IPS-18a (cell line): ENCODE measurements at regions not wholly inside any gene's neighbourhood (a gene's known extent, or its start where the extent isn't known, plus 50 kb on each side); places are given as distances from the start of the nearest gene placed in this dataset.

Experiments
- H3K27ac ChIP-seq: one replicate; pipeline ENCODE4 v1.5.1; 2013; ENCODE audit warnings: low read length
- H3K27me3 ChIP-seq: one replicate; pipeline ENCODE4 v1.6.1; 2013; ENCODE audit warnings: mild to moderate bottlenecking, low read length; ENCODE audit not compliant: control insufficient read depth, insufficient read depth
- H3K36me3 ChIP-seq: one replicate; pipeline ENCODE4 v1.6.1; 2013; ENCODE audit warnings: low read depth, low read length; ENCODE audit not compliant: control insufficient read depth
- H3K4me1 ChIP-seq: one replicate; pipeline ENCODE4 v1.6.1; 2013; ENCODE audit warnings: low read depth, low read length; ENCODE audit not compliant: control insufficient read depth
- H3K4me3 ChIP-seq: one replicate; pipeline ENCODE4 v1.5.1; 2013; ENCODE audit warnings: low read length
- H3K9ac ChIP-seq: one replicate; pipeline ENCODE4 v1.6.1; 2013; ENCODE audit warnings: mild to moderate bottlenecking, low read length, moderate library complexity
- H3K9me3 ChIP-seq: one replicate; pipeline ENCODE4 v1.6.1; 2013; ENCODE audit warnings: low read depth, low read length; ENCODE audit not compliant: control insufficient read depth

DNA sequence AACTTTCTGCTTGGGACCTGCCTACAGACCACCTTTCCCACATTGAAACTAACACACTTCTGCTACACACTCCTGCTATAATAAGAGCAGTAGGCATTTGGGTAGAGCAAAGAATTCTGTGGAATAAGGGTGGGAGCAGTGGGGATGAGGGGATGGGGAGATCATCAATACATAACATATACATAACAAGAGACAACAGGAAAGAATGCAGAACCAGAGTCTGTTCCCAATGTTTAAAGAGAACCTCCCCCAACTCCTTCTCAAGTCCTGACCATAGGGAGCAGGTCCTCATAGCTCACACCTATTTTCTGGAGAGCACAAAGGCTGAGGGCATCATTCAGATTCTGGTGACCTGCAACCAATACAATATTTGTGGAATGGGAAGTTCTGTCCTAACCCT lies 121.6 kb upstream of the BARHL2 start:
- Histone ChIP-seq H3K9me3 (no peaks in the 10 kb centered on the region), H3K9ac (no peak overlapping the region), H3K4me1 (peaks cover 68% of the 10 kb centered on the region), H3K36me3 (no peaks in the 10 kb centered on the region), H3K4me3 (peak overlapping the region; percentile 24), H3K27ac (no peak overlapping the region), H3K27me3 (peaks cover 96% of the 10 kb centered on the region)

DNA sequence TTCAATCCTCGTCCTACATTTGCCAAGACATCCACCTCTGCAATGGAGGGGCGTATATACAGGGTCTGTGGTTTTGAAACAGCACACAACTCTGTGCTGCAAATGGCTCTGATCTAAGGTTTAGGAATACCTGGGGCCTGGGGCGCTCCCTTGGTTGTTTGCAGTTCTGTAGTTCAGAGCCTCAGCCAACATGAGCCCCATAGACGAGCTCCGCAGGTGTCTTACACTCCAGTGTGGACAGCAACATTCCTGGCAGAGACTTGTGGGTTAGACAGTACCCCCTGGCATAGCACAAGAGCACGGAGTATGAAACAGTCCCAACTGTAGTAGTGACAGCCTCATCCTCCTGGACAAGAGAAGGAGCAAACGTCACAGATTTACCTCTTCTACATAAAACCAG lies 120.3 kb upstream of the BARHL2 start:
- H3K9me3 ChIP-seq: no peaks in the 10 kb centered on the region
- no peak overlapping the region for H3K27ac ChIP-seq
- no peak overlapping the region for H3K9ac ChIP-seq
- peaks cover 96% of the 10 kb centered on the region for H3K27me3 ChIP-seq
- peaks cover 75% of the 10 kb centered on the region for H3K4me1 ChIP-seq
- no peak overlapping the region for H3K4me3 ChIP-seq
- no peaks in the 10 kb centered on the region for H3K36me3 ChIP-seq

DNA sequence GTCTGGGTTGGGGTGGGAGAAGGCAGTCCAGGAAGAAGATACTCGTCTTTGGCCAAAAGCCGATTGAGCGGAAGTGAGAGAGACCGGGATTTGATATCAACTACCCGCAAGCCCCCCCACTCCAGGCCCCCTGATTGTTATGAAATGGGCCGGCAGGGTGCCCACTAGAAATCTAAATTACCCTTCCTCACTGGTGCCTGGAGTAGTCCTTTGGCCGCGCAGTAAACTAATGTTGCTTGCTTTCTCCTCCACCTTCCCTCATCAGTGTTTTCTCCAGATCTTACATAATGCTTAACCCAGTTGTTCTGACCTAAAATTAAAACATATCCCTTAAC lies 119.2 kb upstream of the BARHL2 start:
- Histone ChIP-seq H3K27me3 (peaks cover 96% of the 10 kb centered on the region), H3K4me3 (peak overlapping the region; percentile 14), H3K9me3 (no peaks in the 10 kb centered on the region), H3K9ac (no peak overlapping the region), H3K27ac (no peak overlapping the region), H3K36me3 (no peaks in the 10 kb centered on the region), H3K4me1 (peaks cover 71% of the 10 kb centered on the region)

DNA sequence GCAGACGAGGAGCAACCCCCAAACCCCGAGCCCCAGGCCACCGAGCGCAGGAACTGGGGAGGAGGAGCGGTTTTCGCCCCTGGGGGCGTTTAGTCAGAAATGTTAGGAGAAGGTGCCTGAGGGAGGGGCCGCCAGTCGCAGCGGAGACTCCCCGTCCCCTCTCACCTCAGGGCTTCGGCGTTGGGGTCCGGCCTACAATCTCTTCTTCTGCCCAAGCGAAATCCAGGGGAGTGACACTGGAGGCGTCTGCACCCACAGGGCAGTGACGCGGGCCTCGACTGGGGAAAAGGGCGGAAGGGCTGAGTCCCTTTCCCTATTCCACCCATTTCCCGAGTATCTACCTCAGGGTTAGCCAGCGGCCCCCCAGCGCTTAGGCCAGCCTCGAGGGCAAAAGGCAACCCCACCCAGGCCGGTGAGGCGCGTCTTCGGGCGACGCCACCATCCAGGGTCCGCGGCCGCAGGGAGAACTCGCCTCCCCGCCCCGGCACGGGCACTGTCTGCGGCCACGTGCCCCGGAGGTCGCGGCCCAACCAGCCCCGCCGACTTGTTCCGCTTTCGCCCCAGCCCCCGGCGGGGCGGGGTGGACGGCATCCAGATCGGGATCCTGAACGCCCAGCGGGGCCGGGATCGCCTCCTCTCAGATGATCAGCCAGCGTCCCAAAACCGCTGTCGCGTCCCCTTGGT lies 118.7 kb upstream of the BARHL2 start:
- no peak overlapping the region for H3K27ac ChIP-seq
- H3K27me3 ChIP-seq: peaks cover 96% of the 10 kb centered on the region
- H3K4me1 ChIP-seq: peaks cover 69% of the 10 kb centered on the region
- H3K9ac ChIP-seq: no peak overlapping the region
- H3K36me3 ChIP-seq: no peaks in the 10 kb centered on the region
- no peaks in the 10 kb centered on the region for H3K9me3 ChIP-seq
- H3K4me3 ChIP-seq: peak overlapping the region; percentile 14

DNA sequence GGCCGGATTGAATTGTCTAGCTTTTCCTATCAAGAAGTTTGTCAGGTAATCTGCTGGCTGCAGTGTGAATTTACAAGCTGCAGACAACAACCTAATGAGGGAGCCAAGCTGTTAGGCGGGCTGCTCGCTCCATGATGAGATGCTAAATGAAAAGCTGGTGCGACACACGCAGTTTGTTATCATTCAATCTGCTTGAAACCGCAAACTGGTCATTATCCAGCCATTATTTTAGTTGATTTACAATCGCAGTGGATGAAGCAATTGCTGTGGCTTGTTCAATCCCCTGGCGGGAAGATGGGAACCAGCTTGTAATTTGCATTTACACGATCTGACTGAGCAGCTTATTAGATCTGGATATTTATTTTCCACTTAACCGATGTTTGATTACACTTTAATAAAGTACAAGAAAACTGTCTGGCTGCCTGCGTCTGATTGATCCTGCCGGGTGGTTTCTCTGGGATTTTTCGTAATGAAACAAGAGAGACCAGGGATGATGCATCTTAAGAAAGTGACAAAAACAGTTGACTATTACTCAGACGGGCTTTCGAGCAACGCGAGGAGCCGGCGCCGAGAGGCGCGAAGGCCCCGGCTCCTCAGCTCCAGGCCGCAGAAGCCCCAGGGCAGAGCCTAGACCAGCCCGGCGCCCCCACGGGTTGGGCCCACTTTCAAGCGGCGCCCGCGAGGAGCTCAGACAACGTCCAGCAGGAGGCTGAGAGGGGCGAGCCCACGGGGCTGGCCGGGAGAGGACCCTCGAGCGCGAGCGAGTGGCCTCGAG lies 118.0 kb upstream of the BARHL2 start:
- Histone ChIP-seq H3K27me3 (peaks cover 90% of the 10 kb centered on the region), H3K27ac (no peak overlapping the region), H3K36me3 (no peaks in the 10 kb centered on the region), H3K9me3 (no peaks in the 10 kb centered on the region), H3K4me3 (peak overlapping the region; percentile 14), H3K9ac (no peak overlapping the region), H3K4me1 (peaks cover 61% of the 10 kb centered on the region)

DNA sequence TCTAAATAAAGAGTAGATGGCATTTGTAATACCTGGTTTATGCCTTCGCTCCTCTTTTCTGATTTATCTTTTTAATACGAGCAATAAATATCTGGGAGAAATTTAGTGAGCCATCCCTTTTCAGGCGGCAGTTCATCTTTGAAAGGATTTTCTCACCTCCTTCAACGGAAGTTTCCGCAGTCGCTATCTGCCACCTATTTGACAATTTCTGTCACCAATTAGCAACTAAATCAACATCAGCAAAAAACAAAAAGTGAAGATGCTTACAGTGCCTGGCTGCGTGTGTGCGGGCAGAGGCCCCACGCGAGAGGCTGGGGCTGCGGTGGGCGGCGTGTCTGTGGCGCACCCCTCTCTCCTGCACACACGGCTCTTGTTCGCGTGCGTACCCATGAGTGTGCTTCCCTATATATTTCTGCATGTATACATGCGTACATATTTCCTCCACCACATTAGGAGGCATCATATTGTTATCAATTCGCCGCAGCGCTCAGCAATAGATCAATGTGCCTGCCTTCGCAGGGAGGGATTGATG lies 117.3 kb upstream of the BARHL2 start:
- Histone ChIP-seq H3K4me1 (peaks cover 55% of the 10 kb centered on the region), H3K27me3 (peaks cover 84% of the 10 kb centered on the region), H3K4me3 (no peak overlapping the region)

DNA sequence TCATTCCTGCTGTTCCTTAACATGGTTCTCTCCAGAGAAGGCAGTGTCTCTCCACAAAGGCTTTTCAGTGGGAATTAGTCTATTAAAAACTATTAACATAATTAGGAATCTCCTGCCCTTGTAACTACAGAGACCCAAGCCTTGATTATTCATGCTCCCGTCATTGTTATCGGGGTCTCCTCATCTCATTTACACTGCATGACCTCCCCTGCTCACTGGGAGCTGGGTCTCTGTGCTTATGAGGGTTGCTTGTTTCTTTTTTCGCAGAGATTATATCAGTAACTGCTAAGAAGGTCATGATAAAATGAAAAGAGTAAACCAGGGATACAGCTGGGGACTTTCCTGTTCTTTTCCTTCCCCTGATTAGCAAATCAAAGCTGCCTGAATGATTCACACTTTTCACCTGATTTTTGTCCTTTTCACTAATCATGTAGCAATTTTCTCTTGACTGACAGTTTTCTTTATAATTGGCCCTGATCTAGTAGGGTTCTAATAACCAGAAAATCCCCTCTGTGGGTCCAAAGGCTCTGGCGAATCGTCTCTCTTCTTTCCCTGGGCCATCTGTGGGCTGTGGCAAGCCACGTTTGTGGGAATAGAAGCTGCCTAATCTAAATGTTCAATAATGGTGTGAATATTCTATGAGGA lies 116.5 kb upstream of the BARHL2 start:
- no peak overlapping the region for H3K27ac ChIP-seq
- H3K4me3 ChIP-seq: no peak overlapping the region
- no peak overlapping the region for H3K9ac ChIP-seq
- H3K4me1 ChIP-seq: peaks cover 48% of the 10 kb centered on the region
- H3K9me3 ChIP-seq: no peaks in the 10 kb centered on the region
- H3K27me3 ChIP-seq: peaks cover 75% of the 10 kb centered on the region
- H3K36me3 ChIP-seq: no peaks in the 10 kb centered on the region

More for the DNA sequence above, 117.3 kb upstream of the BARHL2 start:
- no peak overlapping the region for H3K9ac ChIP-seq
- H3K9me3 ChIP-seq: no peaks in the 10 kb centered on the region
- H3K27ac ChIP-seq: no peak overlapping the region
- H3K36me3 ChIP-seq: no peaks in the 10 kb centered on the region

DNA sequence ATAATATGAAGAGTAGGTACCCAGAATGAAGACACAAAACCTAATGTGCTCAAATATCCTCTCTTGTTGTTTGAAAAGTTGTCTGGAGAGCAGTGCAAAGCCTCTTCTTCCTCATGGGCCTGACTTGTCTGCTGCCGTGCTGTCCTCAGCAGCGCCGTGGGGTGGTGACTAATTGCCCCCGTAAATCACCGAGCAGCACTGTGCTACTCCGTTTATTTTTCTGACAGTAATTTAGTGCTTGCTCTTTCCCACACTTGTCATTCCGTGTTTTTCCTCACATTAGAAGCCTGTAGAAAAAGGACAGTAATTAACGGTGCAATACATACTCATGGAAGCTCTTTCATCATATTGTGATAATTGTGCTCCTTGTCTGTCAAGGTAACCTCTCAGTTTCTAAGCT lies 114.8 kb upstream of the BARHL2 start:
- Histone ChIP-seq H3K9ac (no peak overlapping the region), H3K27me3 (peaks cover 63% of the 10 kb centered on the region), H3K36me3 (no peaks in the 10 kb centered on the region), H3K4me3 (no peak overlapping the region), H3K27ac (no peak overlapping the region), H3K9me3 (no peaks in the 10 kb centered on the region), H3K4me1 (peaks cover 41% of the 10 kb centered on the region)

DNA sequence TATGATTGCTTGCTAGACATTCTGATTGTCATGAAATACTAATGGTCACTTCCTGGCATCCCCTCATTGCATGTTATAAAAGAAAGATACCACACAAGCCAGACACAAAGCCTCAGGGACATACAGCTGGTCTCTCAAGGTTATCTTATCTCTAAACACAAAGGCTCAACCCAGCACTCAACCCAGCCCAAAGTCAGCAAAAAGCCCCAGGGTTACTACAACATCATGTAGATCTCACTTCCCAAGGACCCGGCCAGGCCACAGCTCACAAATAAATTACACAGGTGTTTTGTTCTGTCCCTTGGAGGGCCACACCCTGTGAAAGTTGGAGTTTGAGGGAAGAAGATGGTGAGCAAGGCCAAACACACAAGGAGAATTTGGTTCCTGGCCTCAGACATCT lies 109.7 kb upstream of the BARHL2 start:
- H3K4me3 ChIP-seq: no peak overlapping the region
- H3K4me1 ChIP-seq: peaks cover 8% of the 10 kb centered on the region
- H3K27me3 ChIP-seq: peaks cover 12% of the 10 kb centered on the region
- H3K9me3 ChIP-seq: no peaks in the 10 kb centered on the region
- no peak overlapping the region for H3K9ac ChIP-seq
- H3K27ac ChIP-seq: no peak overlapping the region
- H3K36me3 ChIP-seq: no peaks in the 10 kb centered on the region

DNA sequence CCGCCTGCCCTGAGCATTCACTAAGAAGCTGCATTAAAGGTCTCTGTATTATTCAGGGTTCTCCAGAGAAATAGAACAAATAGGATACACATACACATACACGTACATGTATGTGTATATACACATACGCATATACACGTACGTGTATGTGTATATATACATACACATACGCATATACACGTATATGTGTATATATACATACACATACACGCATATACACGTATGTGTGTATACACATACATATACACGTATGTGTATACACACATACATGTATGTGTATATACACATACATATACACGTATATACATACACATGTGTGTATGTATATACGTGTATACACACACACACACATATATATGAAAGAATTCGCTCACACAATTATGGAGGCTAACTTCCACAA lies 108.9 kb upstream of the BARHL2 start:
- Histone ChIP-seq H3K9me3 (no peaks in the 10 kb centered on the region), H3K36me3 (no peaks in the 10 kb centered on the region), H3K27ac (no peak overlapping the region), H3K27me3 (peaks cover 4% of the 10 kb centered on the region), H3K9ac (no peak overlapping the region), H3K4me1 (peaks cover under 1% of the 10 kb centered on the region), H3K4me3 (no peak overlapping the region)

DNA sequence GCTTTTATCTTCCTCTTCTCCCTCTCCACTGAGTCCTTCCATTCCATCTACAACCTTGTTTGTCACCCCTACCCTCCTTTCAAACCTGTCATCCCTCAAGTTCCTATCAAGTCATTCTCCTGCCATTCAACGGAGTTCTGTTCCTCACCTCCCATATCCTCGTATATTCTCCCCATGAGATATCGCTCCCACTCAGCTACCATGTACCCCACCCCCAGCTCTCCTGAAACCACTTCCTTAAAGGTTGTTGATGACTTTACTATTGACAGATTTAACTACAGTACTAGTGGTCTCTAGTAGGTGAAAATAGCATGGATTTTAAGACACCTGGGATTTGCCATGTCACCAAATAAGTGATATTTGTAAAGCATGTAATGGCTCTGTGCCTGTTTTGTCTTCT lies 107.4 kb upstream of the BARHL2 start:
- H3K27me3 ChIP-seq: no peaks in the 10 kb centered on the region
- H3K4me1 ChIP-seq: no peaks in the 10 kb centered on the region
- no peak overlapping the region for H3K27ac ChIP-seq
- no peaks in the 10 kb centered on the region for H3K36me3 ChIP-seq
- no peak overlapping the region for H3K9ac ChIP-seq
- no peak overlapping the region for H3K4me3 ChIP-seq
- no peaks in the 10 kb centered on the region for H3K9me3 ChIP-seq
